ENCODE measurements at regions not wholly inside any gene's neighbourhood (a gene's known extent, or its start where the extent isn't known, plus 50 kb on each side); places are given as distances from the start of the nearest gene placed in this dataset.

DNA sequence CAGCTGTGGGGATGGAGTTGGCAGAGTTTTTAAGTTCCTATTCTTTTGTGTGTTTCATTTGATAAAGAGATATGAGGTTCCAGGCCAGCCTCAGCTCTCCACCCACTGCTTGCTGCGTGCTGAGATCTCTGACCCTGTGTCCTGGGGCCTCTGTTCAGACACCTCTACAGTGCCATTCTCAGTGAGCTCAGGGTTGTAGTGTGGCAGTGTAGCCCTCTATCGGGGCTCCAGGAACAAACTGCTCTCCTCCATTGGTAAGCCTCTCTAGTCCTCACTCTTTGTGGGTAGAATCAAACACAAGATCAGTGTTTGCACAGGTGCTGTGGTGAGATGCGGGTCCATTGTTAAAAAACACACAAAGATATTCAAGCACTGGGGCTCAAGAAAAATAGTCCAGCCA lies 386.6 kb upstream of the RPS23 start:
- TF ChIP-seq, protein P1, sequence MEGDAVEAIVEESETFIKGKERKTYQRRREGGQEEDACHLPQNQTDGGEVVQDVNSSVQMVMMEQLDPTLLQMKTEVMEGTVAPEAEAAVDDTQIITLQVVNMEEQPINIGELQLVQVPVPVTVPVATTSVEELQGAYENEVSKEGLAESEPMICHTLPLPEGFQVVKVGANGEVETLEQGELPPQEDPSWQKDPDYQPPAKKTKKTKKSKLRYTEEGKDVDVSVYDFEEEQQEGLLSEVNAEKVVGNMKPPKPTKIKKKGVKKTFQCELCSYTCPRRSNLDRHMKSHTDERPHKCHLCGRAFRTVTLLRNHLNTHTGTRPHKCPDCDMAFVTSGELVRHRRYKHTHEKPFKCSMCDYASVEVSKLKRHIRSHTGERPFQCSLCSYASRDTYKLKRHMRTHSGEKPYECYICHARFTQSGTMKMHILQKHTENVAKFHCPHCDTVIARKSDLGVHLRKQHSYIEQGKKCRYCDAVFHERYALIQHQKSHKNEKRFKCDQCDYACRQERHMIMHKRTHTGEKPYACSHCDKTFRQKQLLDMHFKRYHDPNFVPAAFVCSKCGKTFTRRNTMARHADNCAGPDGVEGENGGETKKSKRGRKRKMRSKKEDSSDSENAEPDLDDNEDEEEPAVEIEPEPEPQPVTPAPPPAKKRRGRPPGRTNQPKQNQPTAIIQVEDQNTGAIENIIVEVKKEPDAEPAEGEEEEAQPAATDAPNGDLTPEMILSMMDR (IDR thresholded peaks at IDR 0.05): no peak

DNA sequence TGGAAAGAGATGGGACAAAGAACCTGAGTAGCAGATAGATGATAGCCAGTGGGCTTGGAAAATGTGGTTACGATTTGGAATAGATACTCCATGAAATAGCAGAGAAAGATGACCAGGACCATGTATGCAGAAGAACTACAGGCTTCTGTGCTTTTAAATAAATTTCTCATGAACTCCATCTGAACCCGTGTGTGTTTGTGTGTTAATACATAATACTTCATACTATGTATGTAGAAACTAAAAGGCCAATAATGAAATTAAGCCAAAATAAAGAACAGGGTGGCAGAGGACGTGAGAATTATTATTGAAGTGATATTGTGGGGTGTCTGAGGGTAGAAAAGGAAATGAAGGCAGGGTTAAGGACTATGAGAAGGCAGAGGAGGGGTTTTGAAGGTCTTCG lies 385.1 kb upstream of the RPS23 start:
- TF ChIP-seq, protein P1 (IDR thresholded peaks at IDR 0.05): no peak

DNA sequence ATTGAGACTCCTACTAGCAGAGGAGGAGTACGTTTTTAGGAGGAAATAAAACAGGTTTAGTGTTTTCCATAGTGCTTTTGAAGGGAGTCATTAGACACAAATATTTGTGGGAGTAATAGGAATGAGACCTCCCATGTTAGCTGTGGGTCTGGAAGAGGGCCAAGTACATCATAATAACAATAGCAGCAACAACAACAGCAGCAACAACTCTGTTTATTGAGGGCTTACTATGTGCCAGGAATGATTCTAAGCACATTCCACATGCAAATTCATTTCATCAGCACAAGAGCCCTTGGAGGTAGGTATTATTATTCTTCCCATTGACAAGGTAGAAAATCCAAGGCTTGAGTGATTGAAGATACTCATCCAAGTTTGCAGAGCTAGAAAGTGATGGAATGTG lies 384.2 kb upstream of the RPS23 start:
- TF ChIP-seq, protein P1 (IDR thresholded peaks at IDR 0.05): no peak

DNA sequence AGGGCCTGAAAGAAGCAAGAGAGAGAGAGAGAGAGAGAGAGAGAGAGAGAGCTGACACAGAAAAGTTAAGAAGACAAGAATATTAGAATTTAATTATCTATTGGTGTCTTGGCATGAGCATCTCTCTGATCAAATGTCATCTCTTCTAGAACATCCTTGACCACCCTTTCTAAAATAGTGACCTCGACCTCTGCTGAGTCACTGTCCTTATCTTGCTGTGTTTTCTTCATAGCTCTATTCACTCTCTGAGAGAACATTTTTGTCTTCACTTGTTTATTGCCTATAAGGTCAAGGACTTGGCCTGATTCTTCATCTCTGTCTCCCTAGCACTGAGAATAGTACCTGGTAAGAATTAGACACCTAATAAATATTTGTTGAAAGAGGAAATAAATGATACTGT lies 383.8 kb upstream of the RPS23 start:
- TF ChIP-seq, protein P1 (IDR thresholded peaks at IDR 0.05): no peak

DNA sequence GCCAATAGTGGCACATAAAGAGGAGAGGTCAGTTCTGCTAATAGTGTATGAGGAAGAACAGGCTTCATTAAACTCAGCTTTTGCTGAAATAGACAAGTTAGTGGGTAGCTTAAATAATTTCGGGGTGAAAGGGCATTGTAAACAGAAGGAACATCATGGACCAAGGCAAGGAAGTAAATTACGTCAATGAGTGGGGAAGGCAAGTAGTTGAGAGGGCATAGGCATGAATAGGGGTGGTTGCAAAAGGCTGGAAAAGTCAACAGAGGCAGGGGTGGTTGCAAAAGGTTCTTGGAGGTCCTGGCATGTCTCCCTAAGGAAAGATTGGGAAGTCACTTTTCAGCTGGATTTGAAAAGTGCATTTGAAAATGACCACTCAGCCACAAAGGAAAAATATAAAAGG lies 383.3 kb upstream of the RPS23 start:
- TF ChIP-seq, protein P1 (IDR thresholded peaks at IDR 0.05): no peak

DNA sequence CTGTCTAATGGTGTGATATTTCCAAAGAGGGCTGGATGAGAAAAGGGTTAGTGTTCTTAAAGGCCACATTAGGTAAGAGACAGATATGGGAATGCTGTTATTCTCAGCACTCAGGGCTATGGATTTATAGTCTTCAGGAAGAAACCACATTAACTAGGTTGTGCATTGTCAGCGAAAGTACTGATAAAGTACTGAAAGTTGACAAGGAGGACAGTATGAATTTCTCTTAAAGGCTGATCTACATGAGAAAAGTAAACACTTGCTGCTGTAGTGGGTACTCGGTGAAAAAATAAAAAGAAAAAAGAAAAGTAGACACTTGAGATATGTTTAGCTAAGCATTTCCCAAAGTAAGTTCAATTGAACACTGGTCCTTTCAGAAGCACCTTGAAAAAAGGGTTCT lies 381.0 kb upstream of the RPS23 start:
- TF ChIP-seq, protein P1 (IDR thresholded peaks at IDR 0.05): no peak

DNA sequence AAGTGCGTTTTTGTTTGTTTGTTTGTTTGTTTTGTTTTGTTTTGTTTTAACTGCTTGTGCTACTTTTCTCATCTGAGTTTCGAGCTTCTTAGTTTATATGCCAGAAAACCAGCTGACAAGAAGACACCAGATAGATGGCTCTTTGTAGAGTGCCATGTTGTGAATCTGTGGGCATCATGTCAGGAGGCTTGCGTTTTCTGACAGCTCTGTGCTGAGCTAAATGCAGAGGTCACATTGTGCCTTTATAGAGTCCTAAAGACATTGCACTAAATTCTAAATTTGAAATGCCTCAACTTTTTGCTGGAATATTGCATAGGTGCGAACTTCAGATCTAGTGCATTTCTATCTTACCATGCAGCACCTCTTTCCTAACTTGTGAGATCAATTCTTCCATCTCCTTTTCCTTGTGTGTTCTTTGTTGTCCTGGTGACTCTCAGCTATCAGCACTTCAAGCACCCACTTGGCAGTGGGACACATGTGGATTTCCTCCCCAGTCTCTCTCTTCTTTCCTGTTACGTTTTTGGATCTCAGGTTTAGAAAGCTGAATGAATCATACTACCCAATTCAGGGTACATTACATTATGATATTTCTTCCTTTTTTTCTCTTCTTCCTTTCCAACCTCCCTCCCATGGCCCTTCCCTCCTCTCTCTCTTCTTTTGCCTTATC lies 379.0 kb upstream of the RPS23 start:
- TF ChIP-seq, protein P1 (IDR thresholded peaks at IDR 0.05): no peak

DNA sequence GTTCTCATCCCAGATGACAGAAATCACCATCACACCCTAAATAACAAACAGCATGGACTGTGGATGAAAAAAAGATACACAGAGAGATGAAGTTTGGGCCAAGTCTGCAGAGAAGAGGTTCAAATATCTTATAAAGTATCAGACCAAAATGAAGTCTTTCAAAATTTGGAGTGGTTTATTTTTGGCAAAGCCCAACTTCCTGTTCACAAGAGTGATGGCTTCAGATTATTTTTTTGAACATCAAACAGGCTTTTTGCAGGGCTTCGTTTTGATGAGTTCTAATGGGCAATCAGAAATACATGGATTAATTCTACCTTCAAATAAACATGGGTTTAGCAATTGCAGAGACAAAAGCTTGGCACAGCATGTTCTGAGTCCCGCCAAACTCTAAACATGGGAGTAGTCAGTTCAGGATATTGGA lies 378.2 kb upstream of the RPS23 start:
- TF ChIP-seq, protein P1 (IDR thresholded peaks at IDR 0.05): no peak
